PC-9 (cell line): ENCODE measurements at regions not wholly inside any gene's neighbourhood (a gene's known extent, or its start where the extent isn't known, plus 50 kb on each side); places are given as distances from the start of the nearest gene placed in this dataset.
A peak's percentile ranks its signal among the peaks of the same experiment; 100 is the strongest.

Experiments
- BruUV-seq: library from RNA; stranded (reverse); fragments of 400-500 nt; replicated peaks from 2 replicates; lab custom pipeline; 2021; lab: Mats Ljungman, UMichigan
- CTCF ChIA-PET: fragments of 300-600 bp; sonication (Branson Sonifier 250); formaldehyde crosslinking; loops from one replicate; lab custom pipeline; 2022; ENCODE audit warnings: antibody characterized with exemption; lab: Charles Lee
- POLR2A ChIA-PET: fragments of 300-600 bp; sonication (Branson Sonifier 250); formaldehyde crosslinking; loops from one replicate; lab custom pipeline; 2022; ENCODE audit warnings: antibody characterized with exemption; ENCODE audit not compliant: unreplicated experiment; lab: Charles Lee
- DNase-seq, 2 experiments: peaks; one replicate each; pipeline versions ENCODE4 v3.0.0 to v3.0.0-alpha.2; 2015 to 2022; ENCODE audit warnings: mixed read lengths in 1 of 2
- H2AFZ ChIP-seq: fragments of 200-600 bp; sonication (generic); 2 replicates; pipeline ENCODE4 v1.8.1; 2017; ENCODE audit warnings: antibody characterized with exemption
- H3F3A ChIP-seq: fragments of 200-600 bp; sonication (generic); 2 replicates; pipeline ENCODE4 v1.8.1; 2017; ENCODE audit warnings: antibody characterized with exemption, mild to moderate bottlenecking, low read depth; ENCODE audit not compliant: insufficient read depth
- H3K27ac ChIP-seq: fragments of 200-600 bp; sonication (generic); 2 replicates; pipeline ENCODE4 v1.6.1; 2016; ENCODE audit warnings: mixed run types
- H3K27me3 ChIP-seq: fragments of 200-600 bp; sonication (generic); 2 replicates; pipeline ENCODE4 v1.6.1; 2016; ENCODE audit warnings: low read depth, mixed run types; ENCODE audit not compliant: insufficient read depth
- H3K36me3 ChIP-seq: fragments of 200-600 bp; sonication (generic); 2 replicates; pipeline ENCODE4 v1.6.1; 2016; ENCODE audit warnings: low read depth, mixed run types
- H3K4me1 ChIP-seq: fragments of 200-600 bp; sonication (generic); replicated peaks from 2 replicates; pipeline ENCODE4 v1.6.1; 2016; ENCODE audit warnings: mixed run types; ENCODE audit not compliant: insufficient read depth
- H3K4me2 ChIP-seq: fragments of 200-600 bp; sonication (generic); 2 replicates; pipeline ENCODE4 v1.6.1; 2017; ENCODE audit warnings: mixed run types
- H3K4me3 ChIP-seq: fragments of 200-600 bp; sonication (generic); 2 replicates; pipeline ENCODE4 v1.6.1; 2016; ENCODE audit warnings: mixed run types
- H3K79me2 ChIP-seq: fragments of 200-600 bp; sonication (generic); 2 replicates; pipeline ENCODE4 v1.6.1; 2017; ENCODE audit warnings: low read depth, mixed run types
- H3K9me2 ChIP-seq: fragments of 200-600 bp; sonication (generic); 2 replicates; pipeline ENCODE4 v1.8.1; 2017; ENCODE audit warnings: mild to moderate bottlenecking; ENCODE audit not compliant: insufficient read depth
- H3K9me3 ChIP-seq: fragments of 200-600 bp; sonication (generic); 2 replicates; pipeline ENCODE4 v1.8.1; 2016; ENCODE audit warnings: low read depth; ENCODE audit not compliant: insufficient read depth
- H4K20me1 ChIP-seq: fragments of 200-600 bp; sonication (generic); 2 replicates; pipeline ENCODE4 v1.8.1; 2017; ENCODE audit not compliant: insufficient read depth
- EZH2 ChIP-seq: fragments of 200-600 bp; sonication (generic); IDR thresholded peaks from 2 replicates; pipeline ENCODE4 v1.8.0; 2017; ENCODE audit warnings: antibody characterized with exemption, low read depth
- intact Hi-C: fragments of 100-400 bp; cut with micrococcal nuclease; formaldehyde crosslinking; loops from one replicate; pipeline ENCODE4 v1.10.0; 2022; ENCODE audit not compliant: unreplicated experiment
- TF ChIP-seq, protein P1 (sequence below): fragments of 200-600 bp; sonication (generic); conservative IDR thresholded peaks from 2 replicates; pipeline ENCODE4 v1.6.1; 2017; ENCODE audit warnings: mixed run types, antibody characterized with exemption, mild to moderate bottlenecking, moderate library complexity

DNA sequence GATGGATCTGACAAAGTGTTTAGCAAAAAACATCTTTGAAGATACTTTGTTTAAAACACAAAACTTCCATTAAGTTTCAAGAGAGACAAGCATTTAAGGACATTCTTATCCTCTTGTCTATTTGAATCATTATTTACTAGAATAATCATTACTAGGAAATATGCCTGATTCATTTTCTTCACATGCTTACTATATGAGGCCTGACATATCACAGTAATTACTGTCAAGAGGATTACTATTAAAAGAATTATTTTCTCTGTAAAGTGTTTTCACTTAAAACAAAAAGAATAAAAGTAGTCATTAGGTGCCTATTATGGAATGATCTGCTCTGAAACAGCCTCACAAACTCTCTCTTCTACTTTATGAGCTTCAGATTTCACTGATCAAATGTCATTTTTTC lies 402.1 kb upstream of the MGAT4C start:
- ChIA-PET CTCF (no interaction called here), POLR2A (no interaction called here)
- DNase-seq = no peak
- no TSS peak for BruUV-seq
- H3K4me1 ChIP-seq = peaks cover 20% of the 10 kb centered on the region
- no peaks in the 10 kb centered on the region for H3F3A ChIP-seq
- no peak for TF ChIP-seq EZH2
- H4K20me1 ChIP-seq = no peaks in the 10 kb centered on the region
- H3K27ac ChIP-seq = no peak overlapping the region
- no peaks in the 10 kb centered on the region; the same call in 1 of the 2 replicates for H3K36me3 ChIP-seq
- 0 out of 2 replicates have a peak, but pooled peaks cover 5% of the 10 kb centered on the region for H3K9me3 ChIP-seq
- no peak overlapping the region for H3K4me2 ChIP-seq
- H3K79me2 ChIP-seq = no peaks in the 10 kb centered on the region
- H3K27me3 ChIP-seq = no peaks in the 10 kb centered on the region
- no peak overlapping the region for H2AFZ ChIP-seq
- no peak overlapping the region for H3K4me3 ChIP-seq
- intact Hi-C loops = no loop called here
- H3K9me2 ChIP-seq = no peaks in the 10 kb centered on the region

GRCh38 chr12:86647800-86648199 lies 391.6 kb upstream of the MGAT4C start:
- H3K4me1 ChIP-seq = no peaks in the 10 kb centered on the region
- intact Hi-C loops = no loop called here
- TF ChIP-seq EZH2 = no peak
- TF ChIP-seq, protein P1, sequence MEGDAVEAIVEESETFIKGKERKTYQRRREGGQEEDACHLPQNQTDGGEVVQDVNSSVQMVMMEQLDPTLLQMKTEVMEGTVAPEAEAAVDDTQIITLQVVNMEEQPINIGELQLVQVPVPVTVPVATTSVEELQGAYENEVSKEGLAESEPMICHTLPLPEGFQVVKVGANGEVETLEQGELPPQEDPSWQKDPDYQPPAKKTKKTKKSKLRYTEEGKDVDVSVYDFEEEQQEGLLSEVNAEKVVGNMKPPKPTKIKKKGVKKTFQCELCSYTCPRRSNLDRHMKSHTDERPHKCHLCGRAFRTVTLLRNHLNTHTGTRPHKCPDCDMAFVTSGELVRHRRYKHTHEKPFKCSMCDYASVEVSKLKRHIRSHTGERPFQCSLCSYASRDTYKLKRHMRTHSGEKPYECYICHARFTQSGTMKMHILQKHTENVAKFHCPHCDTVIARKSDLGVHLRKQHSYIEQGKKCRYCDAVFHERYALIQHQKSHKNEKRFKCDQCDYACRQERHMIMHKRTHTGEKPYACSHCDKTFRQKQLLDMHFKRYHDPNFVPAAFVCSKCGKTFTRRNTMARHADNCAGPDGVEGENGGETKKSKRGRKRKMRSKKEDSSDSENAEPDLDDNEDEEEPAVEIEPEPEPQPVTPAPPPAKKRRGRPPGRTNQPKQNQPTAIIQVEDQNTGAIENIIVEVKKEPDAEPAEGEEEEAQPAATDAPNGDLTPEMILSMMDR = no peak
- no peak overlapping the region for H3K27ac ChIP-seq
- no peaks in the 10 kb centered on the region for H3K9me3 ChIP-seq
- no peaks in the 10 kb centered on the region for H3K27me3 ChIP-seq
- 0 out of 2 replicates have a peak overlapping the region, but pooled peaks have one; percentile 73 for H2AFZ ChIP-seq
- no peak for DNase-seq
- no peaks in the 10 kb centered on the region for H3K79me2 ChIP-seq
- no peak overlapping the region for H3K4me3 ChIP-seq
- H3K4me2 ChIP-seq = no peak overlapping the region
- no TSS peak for BruUV-seq
- no peaks in the 10 kb centered on the region; the same call in 1 of the 2 replicates for H3K9me2 ChIP-seq
- H3F3A ChIP-seq = no peaks in the 10 kb centered on the region
- CTCF ChIA-PET = no interaction called here
- POLR2A ChIA-PET = no interaction called here
- no peaks in the 10 kb centered on the region for H3K36me3 ChIP-seq
- no peaks in the 10 kb centered on the region for H4K20me1 ChIP-seq

GRCh38 chr12:86634456-86635410 lies 378.5 kb upstream of the MGAT4C start:
- no TSS peak for BruUV-seq
- Histone ChIP-seq H4K20me1 (no peaks in the 10 kb centered on the region), H3K27ac (no peak overlapping the region), H3K36me3 (0 out of 2 replicates have a peak, but pooled peaks cover 6% of the 10 kb centered on the region), H3K4me1 (peaks cover 11% of the 10 kb centered on the region; the same call in 1 of the 2 replicates), H2AFZ (no peak overlapping the region; the same call in 1 of the 2 replicates), H3K4me2 (peak overlapping the region; percentile 16; the same call in 1 of the 2 replicates), H3F3A (peaks cover 9% of the 10 kb centered on the region; the same call in 1 of the 2 replicates), H3K9me3 (peaks cover 15% of the 10 kb centered on the region), H3K27me3 (no peaks in the 10 kb centered on the region), H3K79me2 (no peaks in the 10 kb centered on the region), H3K4me3 (no peak overlapping the region; the same call in 1 of the 2 replicates), H3K9me2 (peaks cover 4% of the 10 kb centered on the region; the same call in 1 of the 2 replicates)
- intact Hi-C loops = no loop called here
- POLR2A ChIA-PET = interaction anchor here (0.5 to 0.6 kb wide), 3 partner anchors 26 to 1086 kb away, joined by 4 to 6 read pairs (median 6); no protein-coding TSS in a partner anchor
- TF ChIP-seq EZH2 = no peak
- TF ChIP-seq, protein P1 = no peak
- CTCF ChIA-PET = no interaction called here
- DNase-seq = peak; percentile 23 to 62
